ENCODE measurements at regions not wholly inside any gene's neighbourhood (a gene's known extent, or its start where the extent isn't known, plus 50 kb on each side); places are given as distances from the start of the nearest gene placed in this dataset.

GRCh38 chr6:169880516-169880915, 129.1 kb downstream of the ERMARD start:
- TF ChIP-seq CTCF (IDR thresholded peaks at IDR 0.05; ENCODE audit: extremely low read depth in 1 of 2, insufficient read depth in 1 of 2, low read depth in 1 of 2, low read length in 2 of 2) (no peak), JUN (IDR thresholded peaks at IDR 0.05; ENCODE audit: borderline replicate concordance, insufficient read depth, insufficient read length, low read depth) (no peak), EZH2 (IDR thresholded peaks at IDR 0.05; ENCODE audit: borderline replicate concordance, low read depth, low read length, severe bottlenecking) (no peak), POLR2AphosphoS5 (IDR thresholded peaks at IDR 0.05; ENCODE audit: insufficient read depth, low read depth, low read length) (no peak), POLR2A (IDR thresholded peaks at IDR 0.05; ENCODE audit: low read depth, low read length) (no peak), GATA2 (IDR thresholded peaks at IDR 0.05; ENCODE audit: insufficient read depth, insufficient read length, low read depth, low read length) (no peak), MAX (IDR thresholded peaks at IDR 0.05; ENCODE audit: insufficient read depth, insufficient read length) (no peak), MYC (IDR thresholded peaks at IDR 0.05; ENCODE audit: low read depth, low read length) (no peak), FOS (IDR thresholded peaks at IDR 0.05; ENCODE audit: borderline replicate concordance, insufficient read depth, low read length) (no peak)
